GM23338 (cell line): ENCODE measurements at regions not wholly inside any gene's neighbourhood (a gene's known extent, or its start where the extent isn't known, plus 50 kb on each side); places are given as distances from the start of the nearest gene placed in this dataset.

Experiments used
- ATAC-seq: fragments of 200-7000 bp; cut with Tn5 transposase; 3 replicates; pipeline ENCODE4 v1.9.1; 2020
- DNase-seq: peaks from one replicate; pipeline ENCODE4 v3.0.0-alpha.2; 2015; ENCODE audit warnings: low spot score
- H2AFZ ChIP-seq: fragments of 200-600 bp; sonication (generic); 2 replicates; pipeline ENCODE4 v1.8.0; 2016; ENCODE audit warnings: antibody characterized with exemption, mild to moderate bottlenecking, moderate library complexity
- H3F3A ChIP-seq: fragments of 200-600 bp; sonication (generic); replicated peaks from 2 replicates; pipeline ENCODE4 v1.8.0; 2017; ENCODE audit warnings: antibody characterized with exemption, mixed run types, low read depth
- H3K27ac ChIP-seq: fragments of 200-600 bp; sonication (generic); 2 replicates; pipeline ENCODE4 v1.6.1; 2016; ENCODE audit warnings: low read depth
- H3K27me3 ChIP-seq: fragments of 200-600 bp; sonication (generic); 2 replicates; pipeline ENCODE4 v1.8.0; 2016; ENCODE audit warnings: mild to moderate bottlenecking, mixed run types, moderate library complexity; ENCODE audit not compliant: insufficient read depth
- H3K36me3 ChIP-seq: fragments of 200-600 bp; sonication (generic); 2 replicates; pipeline ENCODE4 v1.8.0; 2016; ENCODE audit warnings: mild to moderate bottlenecking; ENCODE audit not compliant: insufficient read depth
- H3K4me1 ChIP-seq: fragments of 200-600 bp; sonication (generic); 2 replicates; pipeline ENCODE4 v1.8.0; 2016; ENCODE audit warnings: mild to moderate bottlenecking, moderate library complexity; ENCODE audit not compliant: insufficient read depth
- H3K4me2 ChIP-seq: fragments of 200-600 bp; sonication (generic); 2 replicates; pipeline ENCODE4 v1.7.1; 2017; ENCODE audit warnings: mixed run types
- H3K4me3 ChIP-seq: fragments of 200-600 bp; sonication (generic); 2 replicates; pipeline ENCODE4 v1.6.1; 2016; ENCODE audit warnings: mixed run types
- H3K79me2 ChIP-seq: fragments of 200-600 bp; sonication (generic); replicated peaks from 2 replicates; pipeline ENCODE4 v1.8.0; 2017; ENCODE audit warnings: mild to moderate bottlenecking; ENCODE audit not compliant: insufficient read depth
- H3K9me2 ChIP-seq: fragments of 200-600 bp; sonication (generic); 2 replicates; pipeline ENCODE4 v1.8.0; 2017; ENCODE audit not compliant: insufficient read depth
- H4K20me1 ChIP-seq: fragments of 200-600 bp; sonication (generic); replicated peaks from 2 replicates; pipeline ENCODE4 v1.8.0; 2017; ENCODE audit warnings: mild to moderate bottlenecking; ENCODE audit not compliant: insufficient read depth
- H3K27ac Mint-ChIP-seq: 2 replicates; pipeline ENCODE4 v1.8.0; 2020; ENCODE audit warnings: inconsistent platforms, mild to moderate bottlenecking, moderate library complexity, mixed read lengths
- H3K27me3 Mint-ChIP-seq: 3 replicates; pipeline ENCODE4 v1.8.0; 2022; ENCODE audit warnings: low read depth, mild to moderate bottlenecking, moderate library complexity, mixed read lengths, inconsistent platforms; ENCODE audit not compliant: insufficient read depth, poor library complexity
- H3K36me3 Mint-ChIP-seq: 3 replicates; pipeline ENCODE4 v1.8.0; 2021; ENCODE audit warnings: low read depth, mild to moderate bottlenecking, inconsistent platforms, moderate library complexity, mixed read lengths
- H3K4me1 Mint-ChIP-seq: 3 replicates; pipeline ENCODE4 v1.8.0; 2020; ENCODE audit warnings: mild to moderate bottlenecking, inconsistent platforms, mixed read lengths
- H3K4me3 Mint-ChIP-seq: 3 replicates; pipeline ENCODE4 v1.8.0; 2021; ENCODE audit warnings: moderate library complexity, mild to moderate bottlenecking, inconsistent platforms, mixed read lengths
- H3K9me3 Mint-ChIP-seq: 3 replicates; pipeline ENCODE4 v1.8.0; 2020; ENCODE audit warnings: moderate library complexity, mild to moderate bottlenecking, inconsistent platforms, mixed read lengths
- CREB1 ChIP-seq: fragments of 250-450 bp; sonication (Bioruptor Pico); IDR thresholded peaks from 2 replicates; pipeline ENCODE4 v1.5.0; 2020; ENCODE audit warnings: low read depth, mild to moderate bottlenecking, moderate library complexity
- CTCF ChIP-seq, 2 experiments: fragments of 200-600 bp in 1 of 2; sonication (generic) in 1 of 2; conservative IDR thresholded peaks; 2 replicates each; pipeline versions ENCODE4 v1.5.1 to v1.6.1; 2016 to 2017; ENCODE audit warnings: antibody characterized with exemption in 2 of 2, low read depth in 2 of 2, mild to moderate bottlenecking in 2 of 2, moderate library complexity in 1 of 2
- ETS1 ChIP-seq: IDR thresholded peaks from 2 replicates; pipeline ENCODE4 v1.6.1; 2016; ENCODE audit warnings: antibody characterized with exemption
- ZNF114 ChIP-seq: fragments of 250-450 bp; sonication (Bioruptor Pico); IDR thresholded peaks from 2 replicates; pipeline ENCODE4 v1.5.0; 2020; ENCODE audit warnings: mild to moderate bottlenecking, moderate library complexity
- ZNF331 ChIP-seq: fragments of 250-450 bp; sonication (Bioruptor Pico); IDR thresholded peaks from 2 replicates; pipeline ENCODE4 v1.5.0; 2020; ENCODE audit warnings: low read depth, mild to moderate bottlenecking, moderate library complexity
- ZNF462 ChIP-seq: fragments of 250-450 bp; sonication (Bioruptor Pico); IDR thresholded peaks from 2 replicates; pipeline ENCODE4 v1.5.0; 2020; ENCODE audit warnings: mild to moderate bottlenecking, moderate library complexity

GRCh38 chr3:73314151-73314951, 252.9 kb downstream of the EBLN2 start (continued):
- TF ChIP-seq ZNF331 (CRISPR knock-in tag) (no peak), ZNF462 (CRISPR knock-in tag) (no peak)

GRCh38 chr3:73315706-73316105, 254.2 kb downstream of the EBLN2 start:
- H3K9me3 Mint-ChIP-seq = no peaks in the 10 kb centered on the region
- TF ChIP-seq CREB1 (CRISPR knock-in tag) (no peak), ZNF114 (CRISPR knock-in tag) (no peak), ZNF331 (CRISPR knock-in tag) (no peak), CTCF (conservative IDR thresholded peaks at IDR 0.05; ENCODE audit: low read depth in 2 of 2) (no peak), ETS1 (no peak)

More at GRCh38 chr3:73315706-73316105, 254.2 kb downstream of the EBLN2 start:
- H2AFZ ChIP-seq = no peak overlapping the region
- Mint-ChIP-seq H3K27ac (no peak overlapping the region), H3K4me3 (no peak overlapping the region), H3K36me3 (no peaks in the 10 kb centered on the region), H3K27me3 (no peaks in the 10 kb centered on the region), H3K4me1 (no peaks in the 10 kb centered on the region)
- H3K4me3 ChIP-seq = no peak overlapping the region
- H3K27me3 ChIP-seq = no peaks in the 10 kb centered on the region
- no peak for DNase-seq
- no peaks in the 10 kb centered on the region; the same call in 1 of the 2 replicates for H4K20me1 ChIP-seq
- no peaks in the 10 kb centered on the region for H3F3A ChIP-seq
- no peak for ATAC-seq
- H3K79me2 ChIP-seq = no peaks in the 10 kb centered on the region
- no peaks in the 10 kb centered on the region for H3K36me3 ChIP-seq
- H3K9me2 ChIP-seq = 0 out of 2 replicates have a peak, but pooled peaks cover 3% of the 10 kb centered on the region
- no peaks in the 10 kb centered on the region for H3K4me1 ChIP-seq
- no peak overlapping the region for H3K27ac ChIP-seq
- no peak overlapping the region for H3K4me2 ChIP-seq
